ENCODE measurements at regions not wholly inside any gene's neighbourhood (a gene's known extent, or its start where the extent isn't known, plus 50 kb on each side); places are given as distances from the start of the nearest gene placed in this dataset.
"Not testable (repeated sequence)": the region's sequence is repeated elsewhere in the genome, so short reads cannot be mapped to it uniquely, and the experiment has no call there.

DNA sequence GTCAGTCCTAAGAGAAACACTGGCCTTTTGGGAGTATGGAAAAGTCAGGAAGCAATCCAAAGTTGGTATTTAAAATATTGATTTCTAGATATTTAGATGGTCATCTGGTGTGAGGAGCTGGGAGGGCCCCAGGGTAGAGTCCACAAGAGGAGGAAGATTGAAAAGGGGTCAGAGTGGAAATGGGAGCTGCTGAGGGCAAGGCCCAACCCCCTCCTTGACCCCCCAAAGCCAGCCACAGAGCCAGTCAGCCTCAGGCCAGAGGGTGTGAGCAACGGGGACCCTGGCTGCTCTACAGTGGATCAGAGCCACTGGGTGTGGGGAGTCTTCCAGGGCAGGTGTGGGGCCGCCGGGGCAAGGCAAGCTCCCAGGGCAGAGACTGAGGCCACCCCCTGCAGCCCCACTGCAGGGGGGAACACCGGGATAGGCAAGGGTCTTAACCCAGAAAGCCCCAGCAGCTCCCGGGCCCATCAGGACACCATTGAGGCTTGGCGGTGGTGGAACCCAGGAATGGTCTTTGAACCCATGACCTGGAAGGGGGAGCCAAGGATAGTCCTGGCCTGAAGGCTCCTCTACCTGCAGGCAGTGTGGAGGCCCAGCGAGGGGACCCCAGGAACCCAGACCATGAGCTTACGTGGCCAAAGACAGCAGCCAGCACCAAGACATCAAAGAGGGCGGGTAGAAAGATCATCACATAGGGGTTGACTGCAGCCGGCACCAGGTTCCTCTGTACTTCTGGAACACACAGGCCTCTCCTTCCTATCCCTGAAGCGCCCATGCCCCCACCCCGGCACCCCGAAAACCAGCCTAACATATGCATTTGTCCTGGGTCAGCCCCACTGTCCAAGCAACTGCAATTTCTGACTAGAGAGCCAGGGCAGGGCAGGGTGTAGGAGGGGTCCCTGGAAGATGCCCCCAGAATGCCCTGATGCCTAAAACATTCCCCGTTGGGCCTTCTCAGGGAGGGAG lies 51.3 kb upstream of the CSPG4 start:
- DNase-seq: not testable (repeated sequence)

DNA sequence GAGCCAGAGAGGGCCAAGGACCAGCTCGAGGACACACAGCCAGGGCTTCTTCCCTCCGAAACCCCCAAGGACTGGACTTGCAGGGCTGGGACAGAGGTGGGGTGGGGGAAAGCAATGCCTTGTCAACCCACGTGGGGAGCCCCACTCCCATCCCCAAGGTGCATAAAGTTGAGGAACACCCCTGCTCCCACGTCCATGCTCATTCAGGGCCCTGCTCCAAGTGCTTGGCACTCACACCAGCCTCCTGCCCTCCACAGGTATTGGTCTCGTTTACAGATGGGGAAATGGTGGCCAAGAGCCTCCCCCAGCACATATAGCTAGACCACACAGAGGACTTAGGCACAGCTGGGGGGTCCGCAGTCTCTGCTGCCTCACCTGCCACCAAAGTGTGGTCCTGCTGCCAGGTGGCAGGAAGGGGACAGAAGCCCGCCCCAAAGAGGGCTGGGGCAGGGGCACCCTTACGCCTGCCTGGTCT lies 50.5 kb upstream of the CSPG4 start:
- no peak for DNase-seq

Measured in muscle of back (tissue), 3 donors.